Testis (tissue), 2 donors: ENCODE measurements at regions not wholly inside any gene's neighbourhood (a gene's known extent, or its start where the extent isn't known, plus 50 kb on each side); places are given as distances from the start of the nearest gene placed in this dataset.

Experiments
- DNase-seq: peaks from one replicate; pipeline ENCODE4 v3.0.0-alpha.2; 2019
- H3K27ac ChIP-seq, 2 donors: fragments of 200-600 bp; sonication (generic); one replicate each; pipeline ENCODE4 v1.5.1; 2019
- H3K27me3 ChIP-seq: fragments of 200-600 bp; sonication (generic); one replicate; pipeline ENCODE4 v1.5.1; 2019
- H3K36me3 ChIP-seq: fragments of 200-600 bp; sonication (generic); one replicate; pipeline ENCODE4 v1.5.1; 2017; ENCODE audit warnings: low read depth; ENCODE audit errors: missing control alignments
- H3K4me1 ChIP-seq: fragments of 200-600 bp; sonication (generic); one replicate; pipeline ENCODE4 v1.5.1; 2019
- H3K4me3 ChIP-seq, 2 donors: fragments of 200-600 bp; sonication (generic); one replicate each; pipeline ENCODE4 v1.5.1; 2017 to 2019
- H3K9me3 ChIP-seq: fragments of 200-600 bp; sonication (generic); one replicate; pipeline ENCODE4 v1.5.1; 2017
- POLR2A ChIP-seq: fragments of 450-650 bp; IDR thresholded peaks from one replicate; pipeline ENCODE4 v1.6.1; 2017; ENCODE audit warnings: antibody characterized with exemption, mild to moderate bottlenecking, moderate library complexity
- WGBS, 2 donors: methylation state at CpG; one replicate each; pipeline ENCODE4 v1.1.5; 2018; 5-methylcytosine and 5-hydroxymethylcytosine counted together
- intact Hi-C: fragments of 100-400 bp; cut with DNase I; formaldehyde crosslinking; loops from one replicate; pipeline ENCODE4 v1.15.1; 2023; ENCODE audit warnings: low total_unique reads
- TF ChIP-seq, protein P1 (sequence below), 3 experiments: fragments of 450-650 bp in 2 of 3; fragments of 200-600 bp in 1 of 3; sonication (generic) in 1 of 3; IDR thresholded peaks; one replicate each; pipeline ENCODE4 v1.5.1; 2016 to 2019; ENCODE audit warnings: antibody characterized with exemption in 3 of 3, mild to moderate bottlenecking in 2 of 3, moderate library complexity in 1 of 3

DNA sequence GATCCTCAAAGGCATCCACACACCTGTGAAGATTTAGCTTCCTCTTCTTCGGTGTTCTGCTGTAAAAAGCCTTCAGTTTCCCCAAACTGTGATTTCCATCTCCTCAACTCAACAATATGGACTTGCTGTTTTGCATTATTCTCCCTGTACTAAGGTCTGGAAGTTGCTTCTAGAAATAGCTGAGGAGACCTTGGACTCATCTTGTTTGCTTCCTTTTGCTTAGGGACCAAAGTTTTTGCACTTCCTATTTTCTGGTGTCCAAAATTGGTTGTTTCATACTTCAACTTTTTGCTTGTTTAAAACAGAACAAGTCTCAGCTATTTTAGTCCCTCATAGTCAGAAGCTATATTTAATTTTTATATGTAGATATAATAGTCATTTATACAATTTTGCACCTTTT, 201.9 kb upstream of the COPS8 start:
- Histone ChIP-seq H3K9me3 (no peaks in the 10 kb centered on the region), H3K4me3 (no peak overlapping the region), H3K27ac (no peak overlapping the region), H3K4me1 (no peaks in the 10 kb centered on the region), H3K27me3 (no peaks in the 10 kb centered on the region), H3K36me3 (no peaks in the 10 kb centered on the region)
- no peak for DNase-seq
- intact Hi-C loops: no loop called here
- TF ChIP-seq POLR2A: no peak
- TF ChIP-seq, protein P1, sequence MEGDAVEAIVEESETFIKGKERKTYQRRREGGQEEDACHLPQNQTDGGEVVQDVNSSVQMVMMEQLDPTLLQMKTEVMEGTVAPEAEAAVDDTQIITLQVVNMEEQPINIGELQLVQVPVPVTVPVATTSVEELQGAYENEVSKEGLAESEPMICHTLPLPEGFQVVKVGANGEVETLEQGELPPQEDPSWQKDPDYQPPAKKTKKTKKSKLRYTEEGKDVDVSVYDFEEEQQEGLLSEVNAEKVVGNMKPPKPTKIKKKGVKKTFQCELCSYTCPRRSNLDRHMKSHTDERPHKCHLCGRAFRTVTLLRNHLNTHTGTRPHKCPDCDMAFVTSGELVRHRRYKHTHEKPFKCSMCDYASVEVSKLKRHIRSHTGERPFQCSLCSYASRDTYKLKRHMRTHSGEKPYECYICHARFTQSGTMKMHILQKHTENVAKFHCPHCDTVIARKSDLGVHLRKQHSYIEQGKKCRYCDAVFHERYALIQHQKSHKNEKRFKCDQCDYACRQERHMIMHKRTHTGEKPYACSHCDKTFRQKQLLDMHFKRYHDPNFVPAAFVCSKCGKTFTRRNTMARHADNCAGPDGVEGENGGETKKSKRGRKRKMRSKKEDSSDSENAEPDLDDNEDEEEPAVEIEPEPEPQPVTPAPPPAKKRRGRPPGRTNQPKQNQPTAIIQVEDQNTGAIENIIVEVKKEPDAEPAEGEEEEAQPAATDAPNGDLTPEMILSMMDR (IDR thresholded peaks at IDR 0.05): no peak
- 76 to 89% methylated on average over 1 of the region's 1 CpG for WGBS, 2 donors

DNA sequence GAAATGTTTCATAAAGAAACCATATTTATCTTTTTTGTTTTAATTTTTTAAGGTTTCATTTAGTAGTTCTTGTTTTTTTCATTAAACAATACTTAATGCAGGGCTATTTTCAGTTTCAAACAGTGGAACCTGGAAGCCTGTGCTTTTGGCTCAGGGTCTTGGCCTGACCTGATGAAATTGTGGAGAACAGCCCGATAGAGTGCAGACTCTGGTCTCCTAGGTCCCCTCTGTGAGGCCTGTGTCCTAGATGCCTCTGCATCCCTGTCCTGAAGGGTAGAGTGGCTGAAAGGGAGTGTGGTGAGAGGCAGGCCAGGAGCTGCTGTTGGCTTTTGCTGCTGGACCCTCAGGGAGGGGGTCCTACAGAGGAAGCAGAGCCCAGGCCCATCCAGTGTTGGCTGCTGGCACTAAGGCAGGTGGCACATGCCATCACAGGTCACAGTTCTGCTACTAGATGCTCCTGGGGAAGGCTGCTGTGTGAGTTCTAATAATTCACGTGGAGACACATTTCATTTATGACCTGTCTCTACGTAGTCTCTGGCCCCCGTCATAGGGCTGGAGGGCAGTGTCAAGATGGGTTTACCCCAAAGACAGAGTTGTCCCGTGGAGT, 201.0 kb upstream of the COPS8 start:
- Histone ChIP-seq H3K4me3 (no peak overlapping the region), H3K27ac (no peak overlapping the region), H3K36me3 (no peaks in the 10 kb centered on the region), H3K4me1 (no peaks in the 10 kb centered on the region), H3K27me3 (no peaks in the 10 kb centered on the region), H3K9me3 (no peaks in the 10 kb centered on the region)
- 73 to 85% methylated on average over 5 of the region's 5 CpGs for WGBS, 2 donors
- intact Hi-C loops: no loop called here
- TF ChIP-seq, protein P1 (IDR thresholded peaks at IDR 0.05): no peak
- no peak for TF ChIP-seq POLR2A
- no peak for DNase-seq

- no peak overlapping the region for H3K27ac ChIP-seq
- intact Hi-C loops: no loop called here
- 92 to 93% methylated on average over 8 of the region's 8 CpGs for WGBS, 2 donors
- no peaks in the 10 kb centered on the region for H3K9me3 ChIP-seq
- DNase-seq: no peak
- TF ChIP-seq, protein P1 (IDR thresholded peaks at IDR 0.05): no peak
- no peak for TF ChIP-seq POLR2A
- no peaks in the 10 kb centered on the region for H3K27me3 ChIP-seq
- H3K4me3 ChIP-seq: no peak overlapping the region
- no peaks in the 10 kb centered on the region for H3K36me3 ChIP-seq
- no peaks in the 10 kb centered on the region for H3K4me1 ChIP-seq
Measured at GRCh38 chr2:236886456-236886855, 199.2 kb upstream of the COPS8 start.

DNA sequence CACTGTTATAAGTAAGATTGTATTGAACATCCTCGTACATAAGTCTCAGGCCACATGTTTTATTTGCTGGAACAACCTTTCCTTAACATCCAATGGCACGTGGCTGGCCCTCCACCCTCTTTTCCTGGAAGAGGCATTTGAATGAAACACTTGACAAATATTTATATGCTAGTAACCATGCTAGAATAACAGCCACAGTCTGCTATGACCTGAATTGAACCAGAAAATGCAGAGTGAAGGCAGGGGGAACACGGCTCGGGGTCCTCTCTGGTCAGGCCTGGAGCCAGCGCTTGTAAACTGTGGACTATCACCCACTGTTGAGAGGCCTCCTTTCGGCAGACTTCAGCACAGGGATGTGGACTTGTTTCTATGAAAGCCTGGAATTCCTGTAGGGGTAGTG, 198.2 kb upstream of the COPS8 start:
- H3K4me1 ChIP-seq: no peaks in the 10 kb centered on the region
- 86 to 95% methylated on average over 6 of the region's 6 CpGs for WGBS, 2 donors
- no peak for DNase-seq
- no peaks in the 10 kb centered on the region for H3K36me3 ChIP-seq
- no peaks in the 10 kb centered on the region for H3K9me3 ChIP-seq
- no peak for TF ChIP-seq POLR2A
- TF ChIP-seq, protein P1 (IDR thresholded peaks at IDR 0.05): no peak
- no peak overlapping the region for H3K27ac ChIP-seq
- no peak overlapping the region for H3K4me3 ChIP-seq
- H3K27me3 ChIP-seq: no peaks in the 10 kb centered on the region
- intact Hi-C loops: no loop called here
